ENCODE measurements at regions not wholly inside any gene's neighbourhood (a gene's known extent, or its start where the extent isn't known, plus 50 kb on each side); places are given as distances from the start of the nearest gene placed in this dataset.

- Histone ChIP-seq H3K4me3 (no peak overlapping the region), H3K9me3 (no peaks in the 10 kb centered on the region), H3K36me3 (no peaks in the 10 kb centered on the region), H3K27me3 (no peaks in the 10 kb centered on the region), H3K4me1 (no peaks in the 10 kb centered on the region), H3K27ac (no peak overlapping the region)
- intact Hi-C loops (cut with DNase I): no loop called here
- WGBS (ENCODE audit: insufficient coverage, low coverage, low lambda C conversion rate, missing lambda C conversion rate): 76% methylated on average over 2 of the region's 2 CpGs
- TF ChIP-seq CTCF (IDR thresholded peaks at IDR 0.05) (no peak), POLR2A (IDR thresholded peaks at IDR 0.05) (no peak)
- DNase-seq (no peak), ATAC-seq (no peak)
Observed at GRCh38 chr17:71217769-71218168, 903.1 kb upstream of the SOX9 start.

- Histone ChIP-seq H3K4me1 (no peaks in the 10 kb centered on the region), H3K9me3 (no peaks in the 10 kb centered on the region), H3K27ac (no peak overlapping the region), H3K4me3 (no peak overlapping the region), H3K36me3 (no peaks in the 10 kb centered on the region), H3K27me3 (no peaks in the 10 kb centered on the region)
- no peak for ATAC-seq
- intact Hi-C loops (cut with DNase I): no loop called here
- 78% methylated on average over 3 of the region's 3 CpGs for WGBS (ENCODE audit: insufficient coverage, low coverage, low lambda C conversion rate, missing lambda C conversion rate)
- no peak for TF ChIP-seq POLR2A (IDR thresholded peaks at IDR 0.05)
- TF ChIP-seq CTCF (IDR thresholded peaks at IDR 0.05): no peak
- no peak for DNase-seq
Observed at GRCh38 chr17:71224824-71225575, 895.8 kb upstream of the SOX9 start.

- H3K27me3 ChIP-seq: no peaks in the 10 kb centered on the region
- no peak for TF ChIP-seq POLR2A (IDR thresholded peaks at IDR 0.05)
- TF ChIP-seq CTCF (IDR thresholded peaks at IDR 0.05): no peak
- ATAC-seq: no peak
- WGBS (ENCODE audit: insufficient coverage, low coverage, low lambda C conversion rate, missing lambda C conversion rate): 56% methylated on average over 2 of the region's 2 CpGs
- intact Hi-C loops (cut with DNase I): no loop called here
- H3K36me3 ChIP-seq: no peaks in the 10 kb centered on the region
- no peaks in the 10 kb centered on the region for H3K4me1 ChIP-seq
- H3K27ac ChIP-seq: no peak overlapping the region
- no peaks in the 10 kb centered on the region for H3K9me3 ChIP-seq
- DNase-seq: no peak
- no peak overlapping the region for H3K4me3 ChIP-seq
Observed at GRCh38 chr17:71227841-71228240, 893.0 kb upstream of the SOX9 start.

- Histone ChIP-seq H3K9me3 (no peaks in the 10 kb centered on the region), H3K27me3 (no peaks in the 10 kb centered on the region), H3K36me3 (no peaks in the 10 kb centered on the region), H3K4me1 (no peaks in the 10 kb centered on the region), H3K27ac (no peak overlapping the region), H3K4me3 (no peak overlapping the region)
- WGBS (ENCODE audit: insufficient coverage, low coverage, low lambda C conversion rate, missing lambda C conversion rate): 28% methylated on average over 1 of the region's 1 CpG
- ATAC-seq (no peak), DNase-seq (no peak)
- intact Hi-C loops (cut with DNase I): no loop called here
- TF ChIP-seq POLR2A (IDR thresholded peaks at IDR 0.05): no peak
- TF ChIP-seq CTCF (IDR thresholded peaks at IDR 0.05): no peak
Observed at GRCh38 chr17:71229070-71229469, 891.8 kb upstream of the SOX9 start.
